ENCODE measurements at regions not wholly inside any gene's neighbourhood (a gene's known extent, or its start where the extent isn't known, plus 50 kb on each side); places are given as distances from the start of the nearest gene placed in this dataset.

GRCh38 chr9:89249001-89249400 is 62.0 kb upstream of the CKS2 start:
- DNase-seq (ENCODE audit: low read depth), result no peak
- TF ChIP-seq CTCF (conservative IDR thresholded peaks at IDR 0.05; ENCODE audit: low read depth, low read length), result no peak

GRCh38 chr9:89252651-89253267 is 58.2 kb upstream of the CKS2 start:
- no peak for DNase-seq (ENCODE audit: low read depth)
- TF ChIP-seq CTCF (conservative IDR thresholded peaks at IDR 0.05; ENCODE audit: low read depth, low read length), result no peak
- H3K4me3 ChIP-seq (ENCODE audit: low read length), result no peak overlapping the region

More at GRCh38 chr9:89249001-89249400, 62.0 kb upstream of the CKS2 start:
- no peak overlapping the region for H3K4me3 ChIP-seq (ENCODE audit: low read length)

- H3K4me3 ChIP-seq (ENCODE audit: low read length), result no peak overlapping the region
- DNase-seq (ENCODE audit: low read depth), result no peak
- no peak for TF ChIP-seq CTCF (conservative IDR thresholded peaks at IDR 0.05; ENCODE audit: low read depth, low read length)
Measured at GRCh38 chr9:89254058-89254772, 56.8 kb upstream of the CKS2 start.

GRCh38 chr9:89254773-89255125 is 56.2 kb upstream of the CKS2 start:
- DNase-seq (ENCODE audit: low read depth), result no peak
- no peak for TF ChIP-seq CTCF (conservative IDR thresholded peaks at IDR 0.05; ENCODE audit: low read depth, low read length)
- H3K4me3 ChIP-seq (ENCODE audit: low read length), result no peak overlapping the region

- DNase-seq (ENCODE audit: low read depth), result no peak
- TF ChIP-seq CTCF (conservative IDR thresholded peaks at IDR 0.05; ENCODE audit: low read depth, low read length), result no peak
- no peak overlapping the region for H3K4me3 ChIP-seq (ENCODE audit: low read length)
Measured at GRCh38 chr9:89256225-89256624, 54.8 kb upstream of the CKS2 start.

- DNase-seq (ENCODE audit: low read depth), result no peak
- H3K4me3 ChIP-seq (ENCODE audit: low read length), result no peak overlapping the region
- no peak for TF ChIP-seq CTCF (conservative IDR thresholded peaks at IDR 0.05; ENCODE audit: low read depth, low read length)
Measured at GRCh38 chr9:89256642-89257041, 54.4 kb upstream of the CKS2 start.

GRCh38 chr9:89260525-89260924 is 50.5 kb upstream of the CKS2 start:
- TF ChIP-seq CTCF (conservative IDR thresholded peaks at IDR 0.05; ENCODE audit: low read depth, low read length), result no peak
- DNase-seq (ENCODE audit: low read depth), result no peak

More at GRCh38 chr9:89260525-89260924, 50.5 kb upstream of the CKS2 start:
- no peak overlapping the region for H3K4me3 ChIP-seq (ENCODE audit: low read length)

Measured in retinal pigment epithelial cell (primary cell).